Mammary epithelial cell (primary cell): ENCODE measurements at regions not wholly inside any gene's neighbourhood (a gene's known extent, or its start where the extent isn't known, plus 50 kb on each side); places are given as distances from the start of the nearest gene placed in this dataset.

Experiments
- CTCF ChIP-seq, 2 donors: IDR thresholded peaks in 1 of 2; conservative IDR thresholded peaks in 1 of 2; 2 replicates each; pipeline ENCODE4 v1.5.1; 2011 to 2012; ENCODE audit warnings: inconsistent platforms in 2 of 2, low read length in 2 of 2, mild to moderate bottlenecking in 2 of 2, control low read depth in 1 of 2, low read depth in 1 of 2; ENCODE audit not compliant: insufficient read depth in 1 of 2; ENCODE audit errors: extremely low read depth in 1 of 2
- EZH2 ChIP-seq: IDR thresholded peaks from 2 replicates; pipeline ENCODE4 v1.6.1; 2012; ENCODE audit warnings: low read length, inconsistent platforms, borderline replicate concordance

- TF ChIP-seq EZH2 (no peak), CTCF (conservative IDR thresholded peaks at IDR 0.05 in 1 of 2, IDR thresholded peaks at IDR 0.05 in 1 of 2; ENCODE audit: extremely low read depth in 1 of 2, insufficient read depth in 1 of 2, low read depth in 1 of 2, low read length in 2 of 2) (no peak)
Measured at GRCh38 chr9:87140605-87141109, 193.4 kb upstream of the GAS1 start.
